Activated CD8-positive, alpha-beta T cell treated with anti-CD3 and anti-CD28 coated beads for 36 hours (primary cell): ENCODE measurements at regions not wholly inside any gene's neighbourhood (a gene's known extent, or its start where the extent isn't known, plus 50 kb on each side); places are given as distances from the start of the nearest gene placed in this dataset.

ENCODE experiments used
- ATAC-seq: fragments of 200-7000 bp; cut with Tn5 transposase; one replicate; pipeline ENCODE4 v1.10.0; 2021; ENCODE audit warnings: mild to moderate bottlenecking, moderate library complexity
- CTCF ChIA-PET: fragments of 350-600 bp; sonication (Branson Sonifier 250); formaldehyde crosslinking; loops from one replicate; lab custom pipeline; 2021; ENCODE audit warnings: antibody characterized with exemption; lab: Charles Lee
- POLR2A ChIA-PET: fragments of 350-600 bp; sonication (Branson Sonifier 250); formaldehyde crosslinking; loops from one replicate; lab custom pipeline; 2021; ENCODE audit warnings: antibody characterized with exemption; lab: Charles Lee
- DNase-seq: peaks from one replicate; pipeline ENCODE4 v3.0.0-alpha.2; 2020
- H3K27ac Mint-ChIP-seq: one replicate; pipeline ENCODE4 v1.8.0; 2021; ENCODE audit warnings: mild to moderate bottlenecking, mixed read lengths
- H3K27me3 Mint-ChIP-seq: one replicate; pipeline ENCODE4 v1.8.0; 2021; ENCODE audit warnings: mixed read lengths
- H3K36me3 Mint-ChIP-seq: one replicate; pipeline ENCODE4 v1.8.0; 2021; ENCODE audit warnings: low read depth, mixed read lengths
- H3K4me1 Mint-ChIP-seq: one replicate; pipeline ENCODE4 v1.8.0; 2021; ENCODE audit warnings: low read depth, mixed read lengths
- H3K4me3 Mint-ChIP-seq: one replicate; pipeline ENCODE4 v1.8.0; 2021; ENCODE audit warnings: mild to moderate bottlenecking, moderate library complexity, mixed read lengths
- H3K9me3 Mint-ChIP-seq: one replicate; pipeline ENCODE4 v1.8.0; 2021; ENCODE audit warnings: mixed read lengths
- intact Hi-C: fragments of 100-400 bp; cut with micrococcal nuclease; formaldehyde crosslinking; loops from one replicate; pipeline ENCODE4 v1.10.0; 2022
- TF ChIP-seq, protein P1 (sequence below): fragments of 200-600 bp; IDR thresholded peaks from one replicate; pipeline ENCODE4 v1.8.0; 2022; ENCODE audit warnings: antibody characterized with exemption, mild to moderate bottlenecking

DNA sequence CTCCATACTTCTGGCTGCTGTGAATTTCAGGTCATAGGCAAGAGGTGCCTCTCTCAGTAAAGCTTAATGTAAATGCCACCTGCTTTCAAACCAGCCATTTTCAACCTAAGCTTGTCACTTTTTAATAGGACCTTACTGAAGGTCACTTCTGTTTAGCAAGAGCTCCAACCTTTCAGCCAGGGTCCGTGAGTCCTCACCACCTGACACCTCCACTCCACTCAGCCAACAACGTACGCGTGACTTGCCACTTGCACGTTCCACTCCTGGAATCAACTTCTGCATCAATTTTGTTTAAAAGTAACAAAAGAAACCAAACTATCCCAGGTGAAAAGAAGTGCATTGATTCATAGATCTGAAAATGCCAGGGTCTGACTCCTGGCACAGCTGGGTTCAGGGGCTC is 114.4 kb downstream of the TRIM29 start:
- ChIA-PET POLR2A (no interaction called here), CTCF (interaction anchor here (0.9 kb wide), 1 partner anchor 145 kb away, joined by 3 read pairs; no protein-coding TSS in a partner anchor)
- Mint-ChIP-seq H3K9me3 (no peaks in the 10 kb centered on the region), H3K4me3 (no peak overlapping the region), H3K4me1 (no peaks in the 10 kb centered on the region), H3K27me3 (peaks cover 5% of the 10 kb centered on the region), H3K36me3 (no peaks in the 10 kb centered on the region), H3K27ac (no peak overlapping the region)
- no peak for DNase-seq
- TF ChIP-seq, protein P1, sequence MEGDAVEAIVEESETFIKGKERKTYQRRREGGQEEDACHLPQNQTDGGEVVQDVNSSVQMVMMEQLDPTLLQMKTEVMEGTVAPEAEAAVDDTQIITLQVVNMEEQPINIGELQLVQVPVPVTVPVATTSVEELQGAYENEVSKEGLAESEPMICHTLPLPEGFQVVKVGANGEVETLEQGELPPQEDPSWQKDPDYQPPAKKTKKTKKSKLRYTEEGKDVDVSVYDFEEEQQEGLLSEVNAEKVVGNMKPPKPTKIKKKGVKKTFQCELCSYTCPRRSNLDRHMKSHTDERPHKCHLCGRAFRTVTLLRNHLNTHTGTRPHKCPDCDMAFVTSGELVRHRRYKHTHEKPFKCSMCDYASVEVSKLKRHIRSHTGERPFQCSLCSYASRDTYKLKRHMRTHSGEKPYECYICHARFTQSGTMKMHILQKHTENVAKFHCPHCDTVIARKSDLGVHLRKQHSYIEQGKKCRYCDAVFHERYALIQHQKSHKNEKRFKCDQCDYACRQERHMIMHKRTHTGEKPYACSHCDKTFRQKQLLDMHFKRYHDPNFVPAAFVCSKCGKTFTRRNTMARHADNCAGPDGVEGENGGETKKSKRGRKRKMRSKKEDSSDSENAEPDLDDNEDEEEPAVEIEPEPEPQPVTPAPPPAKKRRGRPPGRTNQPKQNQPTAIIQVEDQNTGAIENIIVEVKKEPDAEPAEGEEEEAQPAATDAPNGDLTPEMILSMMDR = no peak
- no peak for ATAC-seq
- intact Hi-C loops = no loop called here

DNA sequence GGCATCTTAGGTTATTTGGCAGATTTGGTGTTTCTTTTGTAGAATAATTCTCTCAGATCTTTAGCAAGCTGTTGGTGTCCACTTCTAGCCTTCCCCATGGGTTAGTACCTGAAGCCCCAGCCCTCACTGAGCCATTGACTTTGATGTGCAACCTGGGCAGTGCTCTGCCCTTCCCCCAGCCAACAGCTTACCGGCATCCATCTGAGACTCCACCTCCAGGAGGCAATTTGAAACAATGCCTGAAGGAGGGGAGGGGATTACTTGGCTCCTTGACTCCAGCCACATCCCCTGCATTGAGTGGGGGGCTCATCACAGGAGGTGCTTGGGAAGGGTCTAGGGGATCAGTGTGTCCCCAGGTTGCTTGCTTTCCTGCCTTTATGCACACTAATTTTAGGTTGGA is 114.8 kb downstream of the TRIM29 start:
- ATAC-seq (no peak), DNase-seq (no peak)
- H3K9me3 Mint-ChIP-seq = no peaks in the 10 kb centered on the region
- H3K27me3 Mint-ChIP-seq = peaks cover 5% of the 10 kb centered on the region
- H3K4me3 Mint-ChIP-seq = no peak overlapping the region
- no peaks in the 10 kb centered on the region for H3K36me3 Mint-ChIP-seq
- no peaks in the 10 kb centered on the region for H3K4me1 Mint-ChIP-seq
- no peak overlapping the region for H3K27ac Mint-ChIP-seq
- CTCF ChIA-PET = interaction anchor here (0.9 kb wide), 1 partner anchor 145 kb away, joined by 3 read pairs; no protein-coding TSS in a partner anchor
- TF ChIP-seq, protein P1 = no peak
- POLR2A ChIA-PET = no interaction called here
- intact Hi-C loops = no loop called here

DNA sequence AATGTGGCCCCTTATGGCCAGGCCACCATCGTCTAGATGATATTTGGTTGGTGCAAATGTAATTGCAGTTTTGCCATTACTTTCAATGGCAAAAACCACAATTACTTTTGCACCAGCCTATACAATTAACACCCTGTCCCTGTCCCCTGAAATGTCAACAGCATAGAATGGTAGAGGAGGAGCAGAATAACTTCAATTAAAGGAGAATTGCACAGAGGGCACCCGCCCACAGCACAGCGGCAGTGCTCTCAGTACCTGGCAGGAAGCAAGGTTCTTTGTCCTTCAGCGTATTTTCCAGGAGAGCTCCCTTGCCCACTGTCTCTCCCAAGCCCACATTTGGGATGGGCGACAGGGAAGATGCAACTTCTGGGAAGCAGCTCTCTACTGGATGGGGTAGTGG is 115.3 kb downstream of the TRIM29 start:
- TF ChIP-seq, protein P1 = no peak
- Mint-ChIP-seq H3K9me3 (no peaks in the 10 kb centered on the region), H3K4me3 (no peak overlapping the region), H3K27me3 (peaks cover 6% of the 10 kb centered on the region), H3K4me1 (no peaks in the 10 kb centered on the region), H3K27ac (no peak overlapping the region), H3K36me3 (no peaks in the 10 kb centered on the region)
- DNase-seq = no peak
- intact Hi-C loops = no loop called here
- ChIA-PET POLR2A (no interaction called here), CTCF (no interaction called here)
- no peak for ATAC-seq

DNA sequence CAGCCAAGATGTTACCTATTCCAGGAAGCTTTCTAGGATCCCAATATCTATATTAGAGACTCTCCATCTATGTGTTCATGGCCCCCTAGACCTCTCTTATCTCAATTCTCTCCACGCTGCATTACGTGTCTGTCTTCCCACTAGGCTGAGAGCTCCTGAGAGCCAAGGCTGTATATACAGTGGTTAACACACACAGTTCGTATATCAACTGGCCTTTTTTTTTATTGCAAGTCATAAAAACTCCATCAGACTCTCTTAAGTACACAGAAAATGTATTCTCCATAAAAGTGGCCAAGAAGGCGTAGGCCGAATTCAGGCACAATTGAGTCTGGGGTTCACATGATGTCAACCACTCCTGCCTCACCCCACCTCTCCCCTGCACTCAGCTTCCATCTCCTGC is 115.9 kb downstream of the TRIM29 start:
- ATAC-seq (no peak), DNase-seq (no peak)
- POLR2A ChIA-PET = no interaction called here
- CTCF ChIA-PET = no interaction called here
- TF ChIP-seq, protein P1 = no peak
- H3K27ac Mint-ChIP-seq = no peak overlapping the region
- H3K4me1 Mint-ChIP-seq = no peaks in the 10 kb centered on the region
- H3K36me3 Mint-ChIP-seq = no peaks in the 10 kb centered on the region
- intact Hi-C loops = no loop called here
- peaks cover 11% of the 10 kb centered on the region for H3K27me3 Mint-ChIP-seq
- H3K9me3 Mint-ChIP-seq = no peaks in the 10 kb centered on the region
- no peak overlapping the region for H3K4me3 Mint-ChIP-seq

DNA sequence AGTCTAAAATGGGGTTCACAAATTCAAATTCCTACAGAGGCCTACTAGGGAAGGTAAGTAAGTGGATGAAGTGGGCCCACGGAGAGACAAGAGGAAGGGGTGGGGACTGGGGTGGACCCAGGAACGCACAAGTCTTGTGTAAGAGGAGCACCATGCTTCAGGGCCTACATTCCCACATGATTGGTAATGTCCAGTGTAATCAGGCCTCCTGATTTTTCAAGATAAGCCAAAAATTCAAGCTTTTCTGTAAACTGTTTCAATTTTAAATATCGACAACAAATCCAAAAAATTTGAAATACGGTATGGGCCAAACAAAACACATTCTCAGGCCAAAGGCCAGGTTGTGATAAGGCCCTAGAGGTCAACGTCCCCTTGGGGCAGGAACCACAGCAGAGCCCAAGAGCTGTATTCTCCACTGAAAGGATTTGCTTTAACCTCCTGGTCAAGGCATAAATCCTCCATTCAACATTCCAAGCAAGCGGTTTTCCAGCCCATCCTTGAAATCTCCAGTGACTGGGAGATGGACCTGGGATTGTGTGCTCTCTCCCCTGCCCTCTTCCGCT is 116.4 kb downstream of the TRIM29 start:
- POLR2A ChIA-PET = no interaction called here
- DNase-seq = no peak
- TF ChIP-seq, protein P1 = no peak
- H3K27me3 Mint-ChIP-seq = peaks cover 12% of the 10 kb centered on the region
- H3K36me3 Mint-ChIP-seq = no peaks in the 10 kb centered on the region
- no peaks in the 10 kb centered on the region for H3K9me3 Mint-ChIP-seq
- H3K27ac Mint-ChIP-seq = no peak overlapping the region
- intact Hi-C loops = no loop called here
- no peaks in the 10 kb centered on the region for H3K4me1 Mint-ChIP-seq
- CTCF ChIA-PET = no interaction called here
- no peak overlapping the region for H3K4me3 Mint-ChIP-seq
- no peak for ATAC-seq
